GM21381 (cell line): ENCODE measurements at regions not wholly inside any gene's neighbourhood (a gene's known extent, or its start where the extent isn't known, plus 50 kb on each side); places are given as distances from the start of the nearest gene placed in this dataset.

Experiments used
- ATAC-seq: cut with Tn5 transposase; IDR thresholded peaks from one replicate; pipeline ENCODE4 v1.9.1; 2021; ENCODE audit warnings: mild to moderate bottlenecking, moderate library complexity; ENCODE audit not compliant: unreplicated experiment

DNA sequence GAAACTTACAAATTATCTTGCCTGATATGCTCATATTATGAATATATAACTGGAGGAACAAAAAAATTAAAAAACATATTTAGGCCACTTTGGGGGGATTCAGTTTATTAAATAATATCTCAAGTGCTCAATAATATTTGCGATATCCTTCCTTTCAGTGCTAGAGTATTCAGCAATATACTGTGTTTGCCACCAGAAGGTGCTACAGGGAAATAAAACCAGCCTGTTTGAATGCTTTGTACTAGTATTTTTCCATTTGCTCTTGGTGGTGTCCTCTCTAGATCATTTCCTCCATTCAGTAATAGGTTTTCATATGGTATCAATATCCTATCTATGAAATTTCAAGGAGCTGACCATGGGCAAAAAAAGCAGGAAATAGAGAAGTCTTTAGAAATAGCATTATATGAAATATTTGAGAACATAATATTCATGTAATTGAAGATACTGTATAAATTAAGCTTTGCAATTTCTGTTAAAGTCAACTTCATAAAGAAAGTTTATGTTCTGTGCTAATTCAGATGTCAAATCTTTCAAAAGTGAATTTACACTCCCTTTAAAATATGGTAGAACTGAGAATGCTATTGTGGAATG lies 106.2 kb upstream of the NAV3 start:
- no peak for ATAC-seq

DNA sequence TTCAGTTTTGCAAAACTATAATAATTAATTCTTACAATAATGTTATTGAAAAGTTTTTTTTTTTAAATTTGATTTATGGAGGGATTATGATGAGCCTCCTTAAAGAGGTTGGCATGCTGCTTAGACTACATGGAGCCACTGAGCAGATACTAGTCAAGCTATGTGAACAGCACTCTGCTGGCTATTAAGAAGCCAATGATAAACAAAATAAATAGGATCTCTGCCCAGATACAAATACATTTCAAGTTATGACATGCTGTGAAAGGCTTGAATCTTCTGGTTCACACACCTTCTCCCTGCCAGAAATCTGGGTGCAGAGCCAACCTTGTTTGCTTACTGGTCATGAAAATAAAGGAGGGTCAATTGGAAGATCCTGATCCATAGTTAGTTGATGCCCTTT lies 107.4 kb upstream of the NAV3 start:
- no peak for ATAC-seq

DNA sequence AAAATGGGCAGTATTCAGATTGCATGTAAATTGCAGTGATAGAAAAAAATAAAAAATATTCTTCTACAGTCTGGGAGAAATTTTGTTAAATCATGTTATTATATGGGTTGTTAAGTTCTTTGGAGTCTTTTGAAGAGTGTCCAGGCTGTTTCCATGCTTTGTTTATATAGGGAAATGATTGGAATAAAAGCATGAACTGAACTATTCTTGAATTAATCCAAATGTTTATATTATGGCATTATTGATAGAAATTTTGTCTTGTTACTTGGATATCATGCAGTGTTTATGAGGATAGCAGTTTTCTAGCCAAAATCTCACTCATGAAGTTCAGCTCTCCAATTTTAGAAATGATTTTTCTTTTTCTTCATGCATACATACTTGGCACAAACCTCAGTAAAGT lies 108.2 kb upstream of the NAV3 start:
- ATAC-seq = no peak

DNA sequence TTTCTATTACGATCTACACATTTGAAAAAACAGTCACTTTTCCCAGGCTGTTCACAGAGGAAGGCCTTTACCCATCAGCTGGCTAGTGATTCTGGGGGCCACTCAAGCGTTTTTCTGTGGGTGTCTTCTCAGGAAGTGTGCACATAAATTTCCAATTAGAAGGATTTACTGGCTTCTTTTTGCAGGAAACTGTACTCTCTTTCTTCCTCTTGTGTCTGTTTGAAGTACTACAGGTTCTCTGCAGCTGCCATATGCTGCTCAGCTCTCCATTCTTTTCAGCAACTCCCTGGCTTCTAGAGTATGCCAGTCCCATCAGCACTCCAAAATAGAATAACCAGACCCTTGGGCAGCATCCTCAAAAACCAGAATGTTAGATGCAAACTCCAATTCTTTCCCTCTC lies 110.4 kb upstream of the NAV3 start:
- no peak for ATAC-seq

DNA sequence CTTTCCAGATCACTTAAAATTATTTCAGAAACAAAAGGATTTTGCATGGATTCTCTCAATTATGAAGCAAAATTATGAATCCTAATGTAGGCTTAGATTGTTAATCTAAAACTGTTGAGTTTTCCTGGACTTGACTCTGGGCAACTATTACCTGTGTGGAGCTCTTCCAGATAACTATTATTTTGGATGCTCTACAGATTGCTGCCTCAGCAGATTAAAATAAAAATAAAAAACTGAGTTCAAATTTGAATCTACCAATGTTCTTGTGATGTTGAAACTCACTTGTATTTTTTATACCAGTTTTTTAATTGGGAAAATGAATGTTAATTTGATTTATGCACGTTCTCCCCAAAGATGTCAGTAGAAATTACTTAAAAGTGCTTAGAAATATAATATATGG lies 120.5 kb upstream of the NAV3 start:
- no peak for ATAC-seq

DNA sequence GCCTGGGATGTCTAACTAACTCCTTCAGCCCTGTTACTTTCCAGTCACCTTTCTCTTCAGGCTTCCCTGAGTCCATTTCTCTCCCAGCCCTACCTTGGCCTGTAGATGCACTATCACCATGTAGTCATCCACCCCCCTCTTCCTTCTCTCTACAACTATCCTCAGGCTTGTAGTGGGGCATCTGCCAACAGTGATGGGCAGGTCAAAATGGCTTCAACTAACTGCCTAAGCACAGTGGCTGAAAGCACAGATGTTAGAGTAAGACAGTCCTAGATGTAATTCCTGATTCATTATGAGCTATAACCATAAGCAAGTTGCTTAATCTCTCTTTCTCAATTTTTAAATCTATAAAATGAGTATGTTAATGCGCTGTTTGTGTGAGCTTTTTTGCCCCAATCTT lies 133.6 kb upstream of the NAV3 start:
- no peak for ATAC-seq

DNA sequence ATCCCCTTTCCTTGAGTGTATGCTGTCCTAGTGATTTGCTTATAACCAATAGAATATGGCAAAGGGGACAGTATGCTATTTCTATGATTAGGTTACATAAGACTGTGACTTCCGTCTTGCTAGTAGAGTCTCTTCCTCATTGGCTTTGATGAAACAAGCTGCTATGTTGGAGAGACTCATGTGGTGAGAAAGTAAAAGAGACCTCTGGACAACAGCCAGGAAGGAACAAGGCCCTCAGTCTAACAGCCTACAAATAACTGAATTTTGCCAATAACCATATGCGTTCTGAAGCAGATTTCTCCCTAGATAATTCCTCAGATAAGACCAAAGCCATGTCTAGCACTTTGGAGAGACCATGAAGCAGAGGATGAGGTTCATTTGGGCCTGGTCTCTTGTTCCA lies 134.5 kb upstream of the NAV3 start:
- no peak for ATAC-seq

DNA sequence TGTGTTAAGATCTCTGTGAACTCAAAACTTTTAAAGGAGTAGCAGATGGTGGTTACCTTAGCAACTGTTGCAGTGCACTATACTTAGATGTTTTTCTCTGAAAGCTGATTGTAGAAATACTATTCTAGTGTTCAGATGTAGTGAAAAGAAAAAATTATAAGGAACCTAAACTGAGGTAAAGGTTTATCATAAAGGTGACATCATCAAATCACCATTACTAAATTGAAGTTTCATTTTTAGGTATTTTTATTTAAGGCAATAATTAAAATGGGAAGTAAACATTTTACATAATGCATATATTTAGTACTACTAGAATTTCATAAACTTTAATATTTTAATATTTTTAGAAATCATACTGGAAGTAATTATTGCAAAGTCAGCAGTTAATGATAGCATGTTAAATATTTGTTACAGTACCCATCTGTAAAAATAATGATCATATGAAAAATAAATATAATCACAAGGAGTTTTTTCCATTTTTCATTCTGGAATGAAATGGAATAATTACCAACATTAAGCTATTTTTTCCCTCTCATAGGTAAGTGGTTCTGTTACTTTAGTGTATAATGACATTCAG lies 141.1 kb upstream of the NAV3 start:
- no peak for ATAC-seq

DNA sequence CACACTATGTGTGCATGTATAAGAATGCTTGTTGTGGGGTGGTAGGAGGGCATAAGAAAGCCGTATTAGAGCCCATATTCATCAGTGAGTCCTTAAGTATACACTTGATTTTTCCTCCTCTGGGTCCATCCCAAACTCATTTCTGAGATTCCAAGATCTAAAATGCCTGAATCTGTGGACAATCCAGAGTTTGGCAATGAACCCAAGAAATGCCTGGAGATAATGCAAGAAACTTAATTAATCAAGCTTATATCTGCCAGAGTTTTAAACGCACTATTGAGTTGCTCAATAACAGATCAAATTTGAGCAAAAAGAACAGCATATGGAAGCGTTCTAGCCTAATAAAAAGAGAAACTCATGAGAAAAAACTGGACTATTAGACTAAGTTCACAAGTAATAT lies 143.4 kb upstream of the NAV3 start:
- no peak for ATAC-seq

DNA sequence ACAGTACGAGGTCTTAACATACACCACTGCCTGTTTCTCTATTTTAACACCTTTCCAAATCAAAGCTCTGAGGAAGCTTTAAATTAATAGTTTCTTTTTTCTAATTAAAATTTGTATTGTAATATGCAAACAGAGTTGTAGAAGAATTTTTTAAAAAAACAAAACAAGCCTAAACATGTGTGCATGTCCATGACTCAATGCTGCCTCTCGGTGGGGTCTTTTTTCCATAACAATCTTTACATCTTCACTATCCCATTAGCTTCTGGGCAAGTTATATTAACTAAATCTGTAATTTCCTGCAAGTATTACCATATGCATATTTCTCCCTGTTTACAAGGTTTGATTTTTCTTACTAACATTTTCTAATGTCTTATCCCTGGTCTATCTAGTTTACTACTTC lies 143.9 kb upstream of the NAV3 start:
- ATAC-seq = no peak

DNA sequence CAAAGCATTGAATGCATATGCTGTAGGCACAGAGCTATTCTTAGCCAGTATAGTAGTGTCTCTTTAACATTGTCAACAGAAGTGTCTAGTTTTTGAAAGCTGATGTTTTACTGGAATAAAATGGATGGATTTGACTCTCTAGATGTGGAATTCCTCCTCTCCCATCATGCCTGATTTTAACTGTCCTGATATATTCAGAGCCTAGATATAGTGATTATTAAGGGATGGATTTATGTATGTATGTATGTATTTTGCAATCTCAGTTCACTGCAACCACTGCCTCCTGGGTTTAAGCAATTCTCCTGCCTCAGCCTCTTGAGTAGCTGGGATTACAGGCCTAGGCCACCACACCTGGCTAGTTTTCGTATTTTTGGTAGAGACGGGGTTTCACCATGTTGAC lies 144.8 kb upstream of the NAV3 start:
- ATAC-seq = no peak

DNA sequence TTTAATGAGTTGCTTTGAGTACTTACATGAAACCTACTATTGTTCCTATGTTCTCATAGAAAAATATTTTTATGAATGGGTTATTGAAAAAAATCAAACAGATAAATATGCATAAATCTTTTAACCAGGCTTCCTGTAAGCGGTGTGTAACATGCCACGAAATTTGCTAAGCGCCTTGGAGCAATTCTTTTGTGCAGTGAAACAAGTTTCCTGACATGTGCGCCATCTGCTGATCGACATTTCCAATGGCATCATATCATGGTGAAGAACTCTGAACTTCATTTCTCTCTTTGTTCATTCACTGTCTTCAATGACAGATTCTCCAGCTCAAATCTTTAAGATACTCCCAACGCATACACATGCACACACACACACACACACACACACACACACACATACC lies 145.6 kb upstream of the NAV3 start:
- peak; percentile 75 for ATAC-seq

DNA sequence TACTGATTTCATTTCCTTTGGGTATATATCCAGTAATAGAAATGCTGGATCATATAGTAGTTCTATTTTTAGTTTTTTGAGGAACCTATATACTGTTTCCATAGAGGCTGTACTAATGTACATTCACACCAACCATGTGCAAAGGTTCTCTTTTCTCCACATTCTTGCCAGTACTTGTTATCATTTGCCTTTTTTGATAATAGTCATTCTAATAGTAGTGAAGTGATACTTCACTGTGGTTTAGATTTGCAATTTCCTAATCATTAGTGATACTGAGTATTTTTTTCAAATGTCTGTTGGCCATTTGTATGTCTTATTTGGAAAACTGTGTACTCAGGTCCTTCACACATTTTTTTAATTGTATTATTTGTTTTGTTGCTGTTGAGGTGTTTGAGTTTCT lies 148.2 kb upstream of the NAV3 start:
- no peak for ATAC-seq

DNA sequence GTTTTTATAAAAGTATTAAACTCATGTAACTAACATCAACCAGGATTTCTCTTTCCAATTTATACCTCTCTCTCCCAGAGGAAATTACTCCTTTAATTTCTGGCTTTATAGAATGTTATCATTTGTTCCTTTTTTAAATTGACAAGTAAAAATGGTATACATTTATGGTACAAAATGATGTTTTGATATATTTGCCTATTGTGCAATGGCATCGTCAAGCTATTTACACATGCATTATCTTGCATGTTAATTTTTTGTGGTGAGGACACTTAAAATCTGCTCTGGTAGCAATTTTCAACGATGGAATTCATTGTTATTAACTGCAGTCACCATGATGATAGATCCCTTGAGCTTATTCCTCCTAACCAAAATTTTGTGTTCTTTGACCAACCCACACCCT lies 149.0 kb upstream of the NAV3 start:
- no peak for ATAC-seq

DNA sequence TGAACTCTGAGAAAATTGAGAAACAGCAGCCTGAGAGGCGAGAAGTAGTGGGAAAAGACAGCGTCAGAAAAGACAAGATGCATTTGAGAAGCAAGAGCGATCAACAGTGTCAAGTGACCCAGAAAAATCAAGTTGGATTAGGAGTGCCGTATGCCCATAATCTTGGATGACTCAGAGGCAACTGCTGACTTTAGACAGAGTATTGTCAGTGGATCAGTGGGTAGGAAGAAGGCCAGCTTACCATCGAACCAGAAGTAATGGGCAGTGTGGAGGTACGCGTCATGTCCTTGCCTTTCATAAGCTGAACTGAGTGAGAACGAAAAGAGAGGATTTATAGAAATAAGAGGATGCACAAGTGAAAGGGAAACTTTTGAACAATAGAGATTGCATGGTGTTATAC lies 151.0 kb upstream of the NAV3 start:
- ATAC-seq = no peak

DNA sequence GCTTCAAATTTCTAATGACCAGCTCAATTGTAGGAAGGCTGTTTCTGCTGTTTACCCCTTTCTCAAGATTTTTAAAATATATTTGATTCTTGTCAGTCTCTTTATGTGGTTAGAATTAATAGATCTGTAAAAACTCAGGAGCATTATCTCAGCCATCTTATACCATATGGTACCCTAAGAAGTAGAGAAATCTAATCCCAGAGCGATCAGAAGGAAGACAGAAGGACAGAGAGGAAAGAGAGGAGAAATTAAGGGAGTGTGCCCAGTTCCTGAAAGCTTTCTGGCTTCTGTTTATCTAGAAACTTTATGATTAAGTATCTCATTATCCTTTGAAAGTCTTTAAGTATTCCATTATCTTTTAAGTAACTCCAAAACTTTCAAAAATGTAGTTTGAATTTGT lies 152.1 kb upstream of the NAV3 start:
- no peak for ATAC-seq

DNA sequence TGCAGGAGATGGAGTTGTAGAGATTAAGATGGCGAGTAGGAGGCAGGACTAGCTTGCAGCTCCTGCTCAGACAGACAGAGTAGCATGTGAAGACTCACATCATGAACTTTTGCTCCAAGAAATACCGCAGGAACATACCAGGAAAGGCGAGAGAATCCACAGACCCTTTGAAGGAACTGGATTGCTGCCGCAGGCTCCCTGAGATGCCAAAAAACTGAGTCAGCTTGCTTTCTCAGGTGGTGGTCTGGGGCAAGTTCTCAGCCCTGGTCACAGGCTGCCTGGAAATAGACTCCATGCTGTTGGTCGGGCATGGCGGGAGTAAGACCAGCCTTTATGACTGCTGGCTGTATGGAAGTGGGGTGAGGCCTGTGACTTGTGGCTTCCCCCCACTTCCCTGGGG lies 163.6 kb upstream of the NAV3 start:
- ATAC-seq = no peak

DNA sequence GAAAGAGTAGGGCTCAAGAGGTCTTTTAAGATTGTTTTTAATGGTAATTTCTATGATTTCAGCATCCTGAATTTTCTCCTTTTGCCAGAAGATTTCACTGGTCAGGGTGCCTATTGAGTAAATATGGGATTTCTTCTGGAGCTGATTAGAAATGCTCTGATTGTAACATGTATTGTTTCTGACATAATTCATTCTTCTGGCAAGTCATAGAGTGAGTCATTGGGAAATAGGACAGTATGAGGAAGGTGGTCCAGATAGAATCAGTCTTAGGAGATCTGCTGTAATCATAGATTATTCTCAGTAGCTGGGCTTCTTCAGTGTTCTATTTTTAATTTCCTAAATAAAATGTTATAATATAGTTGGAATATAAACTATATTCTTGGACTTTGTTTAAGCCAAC lies 182.0 kb upstream of the NAV3 start:
- no peak for ATAC-seq

DNA sequence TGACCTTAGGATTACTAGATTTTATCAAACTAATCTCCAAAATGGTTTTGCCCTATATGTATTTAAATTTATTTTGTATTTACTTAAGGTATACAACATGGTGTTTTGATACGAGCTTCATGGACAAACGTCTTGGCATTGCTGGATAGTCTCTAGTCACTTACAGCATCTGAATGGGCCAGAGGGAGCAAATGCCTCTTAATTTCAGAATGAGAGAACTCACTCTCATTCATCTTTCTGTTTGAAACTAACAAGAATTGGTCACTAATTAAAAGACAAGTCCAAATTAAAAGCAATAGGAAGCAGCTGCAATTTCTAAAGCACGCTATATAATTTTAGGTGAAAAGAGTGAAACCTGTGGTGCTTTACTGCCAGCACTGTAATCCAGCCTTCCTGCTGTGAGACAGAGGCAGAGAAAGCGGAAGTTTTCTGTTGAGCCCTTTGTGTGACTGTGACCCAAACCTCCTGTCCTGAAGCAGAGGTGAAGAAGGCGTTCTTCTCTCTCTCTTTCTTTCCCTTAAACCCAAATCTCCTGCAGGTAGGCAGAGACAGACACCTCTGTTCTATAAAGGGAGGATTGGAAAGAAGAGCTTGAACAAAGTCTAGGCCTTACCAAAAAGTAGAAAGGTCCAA lies 184.6 kb upstream of the NAV3 start:
- peak; percentile 70 for ATAC-seq

DNA sequence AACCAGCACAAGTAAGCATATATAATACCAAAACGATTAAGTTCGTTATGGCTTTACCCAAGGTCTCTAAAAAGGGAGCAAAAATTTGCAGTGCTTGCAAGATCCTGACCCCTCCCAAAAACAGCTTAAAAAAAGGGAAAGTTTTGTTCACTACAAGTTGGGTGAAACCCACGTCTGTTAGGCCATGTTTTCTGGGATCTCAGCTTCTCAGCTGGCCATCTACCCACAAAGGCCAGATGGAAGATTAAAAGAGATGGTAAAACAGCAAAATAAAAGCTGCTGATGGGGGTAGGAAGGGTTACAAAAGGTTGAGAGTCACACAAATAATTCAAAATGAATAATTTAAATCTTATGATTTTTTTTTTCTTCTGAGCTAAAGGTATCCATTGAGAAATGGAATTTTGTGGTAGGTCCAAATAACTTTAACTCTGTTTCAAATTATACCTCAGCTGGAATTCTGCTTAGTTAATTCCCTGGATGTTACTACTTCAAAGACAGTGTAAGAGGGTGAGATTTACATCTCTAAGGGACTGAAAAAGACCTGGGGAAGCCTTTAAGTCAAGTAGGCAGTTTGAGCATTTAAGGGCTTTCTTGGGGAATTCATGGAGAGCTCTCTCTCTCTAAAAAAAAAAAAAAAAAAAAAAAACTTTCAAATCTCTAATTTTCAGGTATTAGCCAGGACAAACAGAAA lies 185.6 kb upstream of the NAV3 start:
- ATAC-seq = no peak

DNA sequence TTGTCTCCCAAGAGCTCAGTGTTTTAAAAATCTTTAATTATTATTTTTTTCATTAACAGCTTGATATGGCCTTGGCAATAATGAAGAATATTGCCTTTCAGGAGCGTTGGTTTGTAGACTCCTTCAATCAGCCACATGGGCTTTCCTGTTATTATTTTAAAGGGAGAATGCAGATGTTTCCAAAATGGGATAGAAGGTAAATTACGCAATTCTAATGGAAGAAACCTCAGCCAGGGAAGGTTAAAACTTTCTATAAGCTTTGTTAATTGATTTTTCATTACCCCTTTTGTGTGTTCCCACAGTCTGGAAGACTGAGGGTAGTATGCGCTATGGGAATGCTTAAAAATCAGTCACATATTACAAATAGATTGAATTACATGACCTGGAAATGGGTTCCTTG lies 188.4 kb upstream of the NAV3 start:
- no peak for ATAC-seq

DNA sequence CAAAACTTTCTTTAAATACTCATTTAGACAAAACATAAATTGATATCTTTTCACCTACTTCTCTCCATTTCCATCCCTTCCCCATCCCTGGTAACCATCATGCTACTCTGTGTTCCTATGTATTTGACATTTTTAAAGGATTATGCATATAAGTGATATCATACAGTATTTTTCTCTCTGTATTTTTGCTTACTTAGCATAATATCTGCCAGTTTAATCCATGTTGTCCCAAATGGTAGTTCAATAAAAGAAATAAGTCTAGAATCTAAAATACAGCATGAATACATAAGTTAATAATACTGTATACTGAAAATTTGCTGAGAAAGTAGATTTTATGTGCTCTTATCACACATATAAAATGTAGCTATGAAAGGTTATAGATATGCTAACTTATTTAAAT lies 190.3 kb upstream of the NAV3 start:
- ATAC-seq = no peak
